ENCODE measurements at regions not wholly inside any gene's neighbourhood (a gene's known extent, or its start where the extent isn't known, plus 50 kb on each side); places are given as distances from the start of the nearest gene placed in this dataset.

DNA sequence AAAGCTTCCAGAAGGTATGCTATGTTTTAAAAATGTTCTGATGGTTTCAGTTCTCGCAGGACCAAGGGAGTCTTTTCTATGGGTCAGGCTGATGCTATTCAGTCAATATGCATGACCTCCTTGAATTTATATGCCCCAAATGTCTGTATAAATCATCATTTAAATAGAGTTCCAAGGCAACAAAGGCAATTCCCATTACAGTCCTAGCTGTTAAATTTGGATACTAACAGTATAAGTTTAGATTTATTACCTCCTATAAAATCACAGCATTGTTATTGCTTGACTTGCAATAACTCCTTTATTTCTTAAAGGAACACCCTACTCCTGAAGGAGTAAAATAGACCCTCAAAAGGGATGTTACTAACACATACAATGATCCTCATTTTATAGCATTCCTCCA is 387.7 kb upstream of the CHD1 start (continued):
- TF ChIP-seq, protein P1, sequence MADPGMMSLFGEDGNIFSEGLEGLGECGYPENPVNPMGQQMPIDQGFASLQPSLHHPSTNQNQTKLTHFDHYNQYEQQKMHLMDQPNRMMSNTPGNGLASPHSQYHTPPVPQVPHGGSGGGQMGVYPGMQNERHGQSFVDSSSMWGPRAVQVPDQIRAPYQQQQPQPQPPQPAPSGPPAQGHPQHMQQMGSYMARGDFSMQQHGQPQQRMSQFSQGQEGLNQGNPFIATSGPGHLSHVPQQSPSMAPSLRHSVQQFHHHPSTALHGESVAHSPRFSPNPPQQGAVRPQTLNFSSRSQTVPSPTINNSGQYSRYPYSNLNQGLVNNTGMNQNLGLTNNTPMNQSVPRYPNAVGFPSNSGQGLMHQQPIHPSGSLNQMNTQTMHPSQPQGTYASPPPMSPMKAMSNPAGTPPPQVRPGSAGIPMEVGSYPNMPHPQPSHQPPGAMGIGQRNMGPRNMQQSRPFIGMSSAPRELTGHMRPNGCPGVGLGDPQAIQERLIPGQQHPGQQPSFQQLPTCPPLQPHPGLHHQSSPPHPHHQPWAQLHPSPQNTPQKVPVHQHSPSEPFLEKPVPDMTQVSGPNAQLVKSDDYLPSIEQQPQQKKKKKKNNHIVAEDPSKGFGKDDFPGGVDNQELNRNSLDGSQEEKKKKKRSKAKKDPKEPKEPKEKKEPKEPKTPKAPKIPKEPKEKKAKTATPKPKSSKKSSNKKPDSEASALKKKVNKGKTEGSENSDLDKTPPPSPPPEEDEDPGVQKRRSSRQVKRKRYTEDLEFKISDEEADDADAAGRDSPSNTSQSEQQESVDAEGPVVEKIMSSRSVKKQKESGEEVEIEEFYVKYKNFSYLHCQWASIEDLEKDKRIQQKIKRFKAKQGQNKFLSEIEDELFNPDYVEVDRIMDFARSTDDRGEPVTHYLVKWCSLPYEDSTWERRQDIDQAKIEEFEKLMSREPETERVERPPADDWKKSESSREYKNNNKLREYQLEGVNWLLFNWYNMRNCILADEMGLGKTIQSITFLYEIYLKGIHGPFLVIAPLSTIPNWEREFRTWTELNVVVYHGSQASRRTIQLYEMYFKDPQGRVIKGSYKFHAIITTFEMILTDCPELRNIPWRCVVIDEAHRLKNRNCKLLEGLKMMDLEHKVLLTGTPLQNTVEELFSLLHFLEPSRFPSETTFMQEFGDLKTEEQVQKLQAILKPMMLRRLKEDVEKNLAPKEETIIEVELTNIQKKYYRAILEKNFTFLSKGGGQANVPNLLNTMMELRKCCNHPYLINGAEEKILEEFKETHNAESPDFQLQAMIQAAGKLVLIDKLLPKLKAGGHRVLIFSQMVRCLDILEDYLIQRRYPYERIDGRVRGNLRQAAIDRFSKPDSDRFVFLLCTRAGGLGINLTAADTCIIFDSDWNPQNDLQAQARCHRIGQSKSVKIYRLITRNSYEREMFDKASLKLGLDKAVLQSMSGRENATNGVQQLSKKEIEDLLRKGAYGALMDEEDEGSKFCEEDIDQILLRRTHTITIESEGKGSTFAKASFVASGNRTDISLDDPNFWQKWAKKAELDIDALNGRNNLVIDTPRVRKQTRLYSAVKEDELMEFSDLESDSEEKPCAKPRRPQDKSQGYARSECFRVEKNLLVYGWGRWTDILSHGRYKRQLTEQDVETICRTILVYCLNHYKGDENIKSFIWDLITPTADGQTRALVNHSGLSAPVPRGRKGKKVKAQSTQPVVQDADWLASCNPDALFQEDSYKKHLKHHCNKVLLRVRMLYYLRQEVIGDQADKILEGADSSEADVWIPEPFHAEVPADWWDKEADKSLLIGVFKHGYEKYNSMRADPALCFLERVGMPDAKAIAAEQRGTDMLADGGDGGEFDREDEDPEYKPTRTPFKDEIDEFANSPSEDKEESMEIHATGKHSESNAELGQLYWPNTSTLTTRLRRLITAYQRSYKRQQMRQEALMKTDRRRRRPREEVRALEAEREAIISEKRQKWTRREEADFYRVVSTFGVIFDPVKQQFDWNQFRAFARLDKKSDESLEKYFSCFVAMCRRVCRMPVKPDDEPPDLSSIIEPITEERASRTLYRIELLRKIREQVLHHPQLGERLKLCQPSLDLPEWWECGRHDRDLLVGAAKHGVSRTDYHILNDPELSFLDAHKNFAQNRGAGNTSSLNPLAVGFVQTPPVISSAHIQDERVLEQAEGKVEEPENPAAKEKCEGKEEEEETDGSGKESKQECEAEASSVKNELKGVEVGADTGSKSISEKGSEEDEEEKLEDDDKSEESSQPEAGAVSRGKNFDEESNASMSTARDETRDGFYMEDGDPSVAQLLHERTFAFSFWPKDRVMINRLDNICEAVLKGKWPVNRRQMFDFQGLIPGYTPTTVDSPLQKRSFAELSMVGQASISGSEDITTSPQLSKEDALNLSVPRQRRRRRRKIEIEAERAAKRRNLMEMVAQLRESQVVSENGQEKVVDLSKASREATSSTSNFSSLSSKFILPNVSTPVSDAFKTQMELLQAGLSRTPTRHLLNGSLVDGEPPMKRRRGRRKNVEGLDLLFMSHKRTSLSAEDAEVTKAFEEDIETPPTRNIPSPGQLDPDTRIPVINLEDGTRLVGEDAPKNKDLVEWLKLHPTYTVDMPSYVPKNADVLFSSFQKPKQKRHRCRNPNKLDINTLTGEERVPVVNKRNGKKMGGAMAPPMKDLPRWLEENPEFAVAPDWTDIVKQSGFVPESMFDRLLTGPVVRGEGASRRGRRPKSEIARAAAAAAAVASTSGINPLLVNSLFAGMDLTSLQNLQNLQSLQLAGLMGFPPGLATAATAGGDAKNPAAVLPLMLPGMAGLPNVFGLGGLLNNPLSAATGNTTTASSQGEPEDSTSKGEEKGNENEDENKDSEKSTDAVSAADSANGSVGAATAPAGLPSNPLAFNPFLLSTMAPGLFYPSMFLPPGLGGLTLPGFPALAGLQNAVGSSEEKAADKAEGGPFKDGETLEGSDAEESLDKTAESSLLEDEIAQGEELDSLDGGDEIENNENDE (IDR thresholded peaks at IDR 0.05; ENCODE audit: insufficient replicate concordance, low read length) = no peak

All from H1 (cell line).